GM21529 (cell line): ENCODE measurements at regions not wholly inside any gene's neighbourhood (a gene's known extent, or its start where the extent isn't known, plus 50 kb on each side); places are given as distances from the start of the nearest gene placed in this dataset.
A peak's percentile ranks its signal among the peaks of the same experiment; 100 is the strongest.
"Not testable (repeated sequence)": the region's sequence is repeated elsewhere in the genome, so short reads cannot be mapped to it uniquely, and the experiment has no call there.

Experiments
- ATAC-seq: cut with Tn5 transposase; IDR thresholded peaks from one replicate; pipeline ENCODE4 v1.9.1; 2021; ENCODE audit not compliant: unreplicated experiment

DNA sequence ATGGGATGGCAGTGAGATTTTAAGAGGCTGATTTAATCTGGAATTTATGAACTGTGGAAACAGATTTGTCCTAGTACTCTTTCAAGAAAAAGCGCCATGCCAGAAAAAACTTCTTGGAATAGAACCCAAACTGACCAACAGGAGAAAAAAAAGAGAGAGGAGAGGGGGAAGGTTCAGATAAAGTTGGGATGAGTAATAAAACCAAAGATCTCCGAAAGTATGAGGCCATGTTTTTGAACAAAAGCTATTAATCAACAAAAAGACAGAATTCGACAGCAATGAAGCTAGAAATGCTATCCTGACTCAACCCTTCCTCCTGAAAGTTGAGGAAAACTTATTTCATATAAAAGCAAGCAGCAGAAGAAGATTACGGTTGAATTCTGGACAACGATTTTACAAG, 135.5 kb downstream of the CEMIP2 start:
- ATAC-seq = no peak

DNA sequence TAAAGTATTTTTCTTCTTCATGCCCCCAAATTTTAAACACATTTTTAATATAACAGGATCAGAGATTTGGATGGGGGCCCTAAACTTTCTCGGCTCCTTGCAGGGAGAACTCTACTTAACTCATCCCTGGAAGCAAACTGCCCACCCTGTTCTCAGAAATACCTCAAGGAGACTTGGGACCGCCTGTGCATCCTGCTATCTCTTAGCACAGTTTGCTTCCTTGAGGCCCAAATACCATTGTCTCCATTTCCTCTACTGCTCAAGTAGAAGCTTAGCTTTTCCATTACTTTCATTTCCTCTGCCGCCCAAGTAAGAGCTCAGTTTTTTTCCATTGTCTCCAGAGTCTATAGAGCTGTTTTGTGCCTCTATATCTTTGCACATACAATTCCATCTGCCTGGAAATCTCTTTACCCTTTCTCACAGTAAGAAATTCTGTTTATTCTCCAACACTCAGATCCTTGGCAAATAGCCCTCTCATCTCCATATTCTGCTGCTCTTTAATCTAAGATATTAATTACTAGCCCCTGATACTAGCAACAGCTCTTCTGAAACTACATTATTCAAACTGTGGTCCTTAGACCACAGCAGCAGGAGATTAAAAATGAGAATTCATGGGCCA, 137.8 kb downstream of the CEMIP2 start:
- no peak for ATAC-seq

GRCh38 chr9:71629578-71630215, 138.6 kb downstream of the CEMIP2 start:
- no peak for ATAC-seq

GRCh38 chr9:71628247-71628646, 140.1 kb downstream of the CEMIP2 start:
- ATAC-seq = no peak

GRCh38 chr9:71627537-71627936, 140.8 kb downstream of the CEMIP2 start:
- ATAC-seq = no peak

- no peak for ATAC-seq
Measured at GRCh38 chr9:71626395-71626794, 141.9 kb downstream of the CEMIP2 start.

DNA sequence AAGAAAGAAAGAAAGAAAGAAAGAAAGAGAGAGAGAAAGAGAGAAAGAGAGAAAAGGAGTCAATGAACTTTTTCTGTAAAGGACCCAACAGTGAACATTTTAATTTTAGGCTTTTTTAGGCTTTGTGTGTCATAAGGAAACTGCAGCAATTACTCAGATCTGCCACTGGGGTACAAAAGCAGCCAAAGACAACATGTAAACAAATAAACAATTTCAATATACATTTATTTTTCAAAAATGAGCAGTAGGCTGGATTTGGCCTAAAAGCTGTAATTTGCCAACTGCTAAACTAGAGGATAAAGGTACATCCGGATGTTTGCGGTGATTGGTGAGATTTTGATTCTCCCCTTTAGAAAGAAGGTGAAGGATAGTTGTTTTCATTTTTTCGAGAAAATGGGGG, 143.6 kb downstream of the CEMIP2 start:
- no peak for ATAC-seq

DNA sequence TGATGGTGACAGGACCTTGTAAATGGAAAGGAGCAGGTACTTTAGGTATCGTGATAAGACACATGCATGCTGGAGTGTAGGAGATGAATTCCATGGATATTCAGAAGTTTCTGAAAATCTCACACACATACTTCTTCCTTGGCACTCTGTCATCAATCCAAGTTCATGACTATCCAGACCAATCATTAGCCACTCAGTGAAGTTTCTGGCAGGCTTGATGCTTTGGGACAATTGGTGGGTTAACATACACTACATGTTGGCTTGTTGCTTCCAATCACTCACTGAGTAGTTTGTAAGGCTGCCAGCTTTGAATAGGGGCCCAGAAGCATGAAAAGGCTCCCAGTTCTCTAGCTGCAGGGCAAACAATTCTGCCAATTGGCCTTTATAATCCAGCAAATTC, 147.6 kb downstream of the CEMIP2 start:
- ATAC-seq = no peak

DNA sequence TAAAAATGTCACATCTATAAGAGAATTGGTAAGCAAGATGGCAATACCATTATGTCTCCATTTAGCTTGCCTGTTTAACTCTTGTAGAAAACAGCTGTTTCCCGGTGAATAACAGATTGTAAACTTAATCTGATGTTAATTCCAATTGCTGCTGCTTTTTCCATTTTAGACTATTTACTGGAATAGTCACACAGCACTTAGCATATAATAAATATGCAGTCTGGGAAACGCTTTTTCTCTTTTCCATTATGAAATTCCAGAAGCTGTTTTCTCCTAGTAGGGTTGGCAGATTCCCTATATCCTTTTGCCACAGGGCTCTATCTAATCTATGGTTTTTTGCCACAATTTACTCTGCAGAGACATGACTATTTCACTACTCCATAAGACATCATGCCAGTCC, 148.0 kb downstream of the CEMIP2 start:
- ATAC-seq = no peak

DNA sequence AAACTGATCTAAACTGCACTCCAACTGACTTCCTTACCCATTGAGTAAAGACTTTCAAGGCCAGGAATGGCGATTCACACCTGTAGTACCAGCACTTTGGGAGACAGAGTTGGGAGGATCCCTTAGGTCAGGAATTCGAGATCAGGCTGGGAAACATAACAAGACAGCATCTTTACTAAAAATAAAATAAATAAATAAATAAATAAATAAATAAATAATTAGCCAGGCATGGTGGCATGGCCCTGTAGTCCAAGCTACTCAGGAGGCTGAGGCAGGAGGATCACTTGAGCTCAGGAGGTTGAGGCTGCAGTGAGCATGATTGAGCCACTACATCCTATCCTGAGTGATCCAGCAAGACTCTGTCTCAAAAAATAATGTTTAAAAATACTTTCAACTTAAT, 148.4 kb downstream of the CEMIP2 start:
- no peak for ATAC-seq

DNA sequence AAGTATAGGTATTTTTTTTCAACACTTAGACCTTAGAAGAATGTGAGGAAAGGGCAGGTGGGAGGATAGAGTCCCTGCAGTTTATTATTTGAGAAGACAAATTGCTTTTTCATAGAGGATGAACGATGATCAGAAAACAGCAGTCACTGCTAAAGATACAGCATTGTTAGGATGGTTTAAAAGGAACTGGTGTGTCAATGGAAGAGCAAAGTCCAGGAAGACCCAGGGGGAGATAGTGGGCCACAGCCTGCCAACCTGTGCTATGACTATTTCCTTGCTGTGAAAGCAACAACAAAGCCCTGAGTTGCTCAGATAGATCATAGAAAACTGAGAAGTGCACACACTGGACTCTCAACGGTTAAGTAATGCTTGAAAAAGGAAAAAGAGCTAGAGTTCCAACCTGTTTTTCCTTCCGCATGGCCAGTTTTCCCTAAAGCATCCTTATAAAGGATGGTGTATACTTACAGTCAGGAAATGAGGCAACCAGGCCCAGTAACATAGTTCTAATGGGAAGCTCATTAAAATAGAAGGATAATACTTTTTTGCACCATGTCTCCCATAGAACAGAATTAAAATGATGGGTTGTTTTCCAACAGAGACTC, 153.8 kb downstream of the CEMIP2 start:
- ATAC-seq = no peak

- no peak for ATAC-seq
Measured at GRCh38 chr9:71612889-71613288, 155.4 kb downstream of the CEMIP2 start.

GRCh38 chr9:71609448-71609830, 158.9 kb downstream of the CEMIP2 start:
- ATAC-seq = no peak

GRCh38 chr9:71608825-71609447, 159.4 kb downstream of the CEMIP2 start:
- ATAC-seq = no peak

- no peak for ATAC-seq
Measured at GRCh38 chr9:71608021-71608420, 160.3 kb downstream of the CEMIP2 start.

GRCh38 chr9:71607461-71607881, 160.8 kb downstream of the CEMIP2 start:
- ATAC-seq = no peak

- peak; percentile 93 for ATAC-seq
Measured at GRCh38 chr9:71604197-71605063, 163.9 kb downstream of the CEMIP2 start.

DNA sequence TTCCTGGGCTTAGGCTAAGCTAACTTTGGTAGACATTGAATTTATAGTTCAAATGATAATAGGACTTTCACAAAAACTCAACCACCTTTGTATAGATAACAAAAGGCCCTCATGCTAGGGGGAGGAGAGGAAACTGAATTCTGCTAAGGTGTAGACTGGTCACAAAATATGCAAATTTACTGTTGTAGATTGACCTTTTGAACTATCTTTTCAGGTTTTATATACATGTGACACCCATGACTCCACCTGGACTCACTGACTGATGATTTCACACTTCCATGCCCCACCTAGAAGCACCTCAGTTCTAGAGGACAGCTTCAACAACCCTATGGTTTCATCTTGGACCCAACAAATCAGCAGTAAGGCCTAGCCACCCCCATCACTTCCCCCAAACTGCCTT, 165.7 kb downstream of the CEMIP2 start:
- ATAC-seq = no peak

GRCh38 chr9:71595762-71596161, 172.6 kb downstream of the CEMIP2 start:
- ATAC-seq = not testable (repeated sequence)

- ATAC-seq = no peak
Measured at GRCh38 chr9:71594541-71594940, 173.8 kb downstream of the CEMIP2 start.

DNA sequence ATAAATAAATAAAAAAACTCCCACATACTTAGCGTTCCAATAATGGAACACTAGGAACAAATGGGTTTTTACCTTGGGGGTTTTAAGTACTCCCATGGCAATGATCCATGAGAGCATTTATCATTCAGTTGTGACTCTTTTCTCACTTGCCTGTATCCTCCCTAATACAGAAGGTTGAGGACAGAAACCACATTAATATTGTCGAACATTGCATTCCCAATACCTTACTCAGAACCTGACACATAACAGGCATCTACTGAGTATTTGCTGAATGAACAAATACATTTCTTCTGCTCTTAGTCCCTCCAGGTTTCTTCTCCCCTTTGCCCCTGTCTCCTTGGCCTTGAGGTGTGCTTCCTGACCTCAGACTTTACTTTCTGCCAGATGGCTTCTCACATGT, 175.9 kb downstream of the CEMIP2 start:
- ATAC-seq = no peak
